ENCODE measurements at regions not wholly inside any gene's neighbourhood (a gene's known extent, or its start where the extent isn't known, plus 50 kb on each side); places are given as distances from the start of the nearest gene placed in this dataset.

DNA sequence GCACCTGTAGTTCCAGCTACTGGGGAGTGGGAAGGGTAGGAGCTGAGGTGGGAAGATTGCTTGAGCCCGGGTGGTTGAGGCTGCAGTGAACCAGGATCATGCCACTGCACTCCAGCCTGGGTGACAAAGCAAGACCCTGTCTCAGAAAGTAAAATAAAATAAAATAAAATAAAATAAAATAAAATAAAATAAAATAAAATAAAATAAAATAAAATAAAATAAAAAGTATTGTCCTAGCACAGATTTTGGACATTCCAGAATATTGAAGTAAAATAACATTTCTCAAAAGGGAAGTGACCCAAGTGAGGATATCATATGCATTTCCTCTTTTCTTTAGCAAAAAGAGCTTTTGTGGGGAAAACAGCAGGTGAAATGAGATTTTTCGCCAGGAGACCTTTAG is 83.5 kb downstream of the TMEM174 start:
- no peak for DNase-seq

- no peak for DNase-seq
Observed at GRCh38 chr5:73256012-73256411, 83.0 kb downstream of the TMEM174 start.

DNA sequence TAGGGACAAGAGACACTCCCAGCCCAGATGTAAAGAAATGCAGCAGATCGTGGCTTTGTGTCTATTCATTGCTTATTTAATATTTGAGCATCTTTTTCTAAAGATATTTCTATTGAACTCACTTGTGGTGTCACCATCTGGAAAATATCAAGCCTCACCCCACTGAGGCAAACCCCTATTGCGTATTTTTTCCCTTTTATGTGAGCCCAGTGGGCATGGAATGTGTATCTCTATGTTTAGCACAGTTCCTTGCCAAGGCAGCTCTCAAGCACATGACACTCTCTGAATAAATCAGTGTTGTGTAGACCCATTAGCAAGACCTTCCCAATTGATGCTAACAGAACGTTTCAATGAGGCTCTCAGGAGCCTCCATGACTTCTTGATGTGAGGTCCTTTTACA is 81.6 kb downstream of the TMEM174 start:
- DNase-seq: no peak

- no peak for DNase-seq
Observed at GRCh38 chr5:73253047-73253660, 80.2 kb downstream of the TMEM174 start.

- DNase-seq: no peak
Observed at GRCh38 chr5:73250645-73251044, 77.7 kb downstream of the TMEM174 start.

GRCh38 chr5:73242735-73243134 is 69.7 kb downstream of the TMEM174 start:
- DNase-seq: no peak

GRCh38 chr5:73238873-73239272 is 65.9 kb downstream of the TMEM174 start:
- no peak for DNase-seq

DNA sequence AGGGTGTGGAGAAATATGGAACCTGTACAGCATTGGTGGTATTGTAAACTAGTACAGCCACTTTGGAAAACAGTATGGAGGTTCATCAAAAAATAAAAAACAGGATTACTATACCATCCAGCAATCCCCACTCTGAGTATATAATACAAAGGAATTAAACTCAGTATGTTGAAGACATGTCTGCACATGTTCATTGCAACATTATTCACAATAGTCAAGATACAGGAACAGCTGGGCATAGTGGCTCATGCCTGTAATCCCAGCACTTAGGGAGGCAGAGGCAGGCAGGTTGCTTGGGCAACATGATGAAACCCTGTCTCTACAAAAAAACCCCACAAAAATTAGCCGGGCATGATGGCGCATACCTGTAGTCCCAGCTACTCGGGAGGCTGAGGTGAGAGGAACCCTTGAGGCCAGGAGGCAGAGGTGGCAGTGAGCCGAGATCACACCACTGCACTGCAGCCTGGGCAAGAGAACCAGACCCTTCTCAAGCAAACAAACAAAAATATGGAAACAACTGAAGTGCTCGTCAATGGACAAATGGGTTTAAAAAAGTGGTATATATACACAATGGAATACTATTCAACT is 63.6 kb downstream of the TMEM174 start:
- DNase-seq: no peak

DNA sequence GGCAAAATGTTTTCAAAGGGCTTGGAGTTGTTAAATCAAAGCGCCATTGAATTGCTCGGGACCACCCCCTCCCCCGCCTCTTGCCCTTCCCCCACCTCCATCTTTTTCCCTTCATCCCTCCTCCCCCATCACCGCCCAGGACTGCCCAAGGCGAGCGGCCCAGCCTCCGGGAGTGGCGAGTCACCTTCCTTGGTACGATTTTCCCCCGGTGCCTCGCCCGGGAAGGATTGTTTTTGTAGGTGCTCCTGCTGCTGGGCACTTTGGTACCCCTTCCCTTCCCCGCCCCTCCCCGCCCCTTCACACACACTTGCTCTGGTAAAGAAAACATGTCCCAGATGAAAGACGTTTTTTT is 61.2 kb downstream of the TMEM174 start:
- DNase-seq: no peak

DNA sequence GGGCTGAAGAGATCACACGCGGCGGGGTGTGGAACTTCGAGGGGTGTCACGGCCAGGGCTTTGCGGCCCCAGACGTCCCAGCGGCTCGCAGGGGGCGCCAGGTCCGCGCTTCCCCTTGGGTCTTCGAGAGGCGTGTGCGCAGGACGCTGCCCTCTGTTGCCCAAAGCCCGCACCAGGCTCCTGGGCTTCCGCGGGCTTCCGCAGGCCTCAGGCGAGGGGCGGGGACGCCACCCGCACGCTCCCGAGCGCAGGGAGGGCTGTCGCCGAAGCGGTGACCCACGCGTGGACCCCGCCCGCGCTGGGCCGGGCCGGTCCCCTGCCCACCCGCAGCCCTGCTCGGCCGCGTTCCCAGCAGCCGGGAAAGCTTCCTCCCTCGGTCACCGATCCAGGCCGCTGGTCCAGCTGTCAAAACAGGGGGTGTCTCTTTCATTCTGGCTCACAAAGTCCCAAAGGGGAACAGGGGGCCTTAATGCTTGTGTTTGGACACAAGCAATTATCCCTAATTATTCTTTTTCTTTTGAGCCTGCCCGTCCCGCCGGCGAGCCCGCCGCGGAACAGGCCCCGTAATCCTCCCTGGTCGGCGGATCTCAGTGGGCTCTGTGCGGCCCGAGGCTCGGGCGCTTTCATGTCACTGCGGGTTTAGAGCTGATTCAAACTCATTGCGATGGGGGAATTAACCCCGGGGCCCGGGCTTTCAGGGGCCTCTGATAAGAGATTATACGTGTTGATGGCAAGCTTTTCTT is 60.6 kb downstream of the TMEM174 start:
- DNase-seq: no peak

DNA sequence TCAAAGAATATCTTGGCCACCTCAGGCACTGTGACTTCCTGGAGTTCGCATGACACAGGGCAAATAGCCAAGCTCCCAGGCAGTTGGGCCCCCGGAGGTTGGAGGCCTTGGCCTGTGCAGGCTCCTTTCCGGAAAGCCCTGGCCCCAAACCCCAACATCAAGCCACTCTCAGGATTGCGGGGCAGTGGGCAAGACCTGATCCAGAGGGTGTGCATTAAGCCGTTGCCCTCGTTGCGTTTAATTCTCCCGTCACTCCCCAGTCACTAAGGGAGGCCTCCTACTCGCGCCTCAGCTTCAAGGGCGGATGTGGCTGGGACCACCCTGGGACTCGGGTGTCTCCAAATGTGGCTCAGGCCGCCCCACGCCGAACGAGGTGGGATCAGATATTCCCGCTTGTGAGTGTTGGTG is 60.1 kb downstream of the TMEM174 start:
- no peak for DNase-seq

DNA sequence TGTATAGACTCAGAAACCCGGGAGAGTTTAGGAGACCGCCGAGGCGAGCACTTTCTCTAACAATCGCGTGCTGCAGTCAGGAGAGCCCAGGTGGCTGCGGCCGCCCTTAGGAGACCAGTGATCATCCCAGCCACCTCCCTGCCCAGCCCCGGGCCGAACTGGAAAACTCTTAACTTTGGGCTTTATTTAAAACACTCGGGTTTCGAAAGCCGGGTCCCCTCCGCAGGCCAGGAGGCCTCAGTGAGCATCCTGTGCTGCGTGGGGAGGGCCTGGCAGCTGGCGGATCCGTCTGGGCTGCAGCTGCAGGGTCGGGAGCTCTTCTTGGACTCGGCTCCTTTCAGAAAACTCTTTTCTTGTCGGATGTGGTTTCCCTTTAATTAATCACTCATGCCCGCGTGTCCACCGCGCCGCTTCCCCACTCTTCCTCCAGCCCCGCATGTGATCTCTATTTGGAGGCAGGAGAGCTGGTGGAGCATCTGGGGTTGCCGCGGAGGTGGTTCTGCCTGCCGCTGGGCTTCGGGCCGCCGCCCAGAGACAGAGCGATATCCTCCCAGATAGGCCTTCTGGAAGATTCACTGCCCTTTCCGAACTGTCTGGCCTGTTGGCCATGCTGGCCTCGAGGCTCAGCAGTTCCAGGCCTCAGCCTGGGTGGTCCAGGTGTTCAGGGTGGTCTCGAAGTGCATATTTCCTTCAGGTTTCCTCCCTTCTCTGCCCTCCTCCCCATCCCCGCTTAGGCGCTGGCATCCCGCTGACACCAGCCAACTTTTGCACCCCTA is 59.5 kb downstream of the TMEM174 start:
- no peak for DNase-seq

GRCh38 chr5:73231246-73231778 is 58.3 kb downstream of the TMEM174 start:
- no peak for DNase-seq

DNA sequence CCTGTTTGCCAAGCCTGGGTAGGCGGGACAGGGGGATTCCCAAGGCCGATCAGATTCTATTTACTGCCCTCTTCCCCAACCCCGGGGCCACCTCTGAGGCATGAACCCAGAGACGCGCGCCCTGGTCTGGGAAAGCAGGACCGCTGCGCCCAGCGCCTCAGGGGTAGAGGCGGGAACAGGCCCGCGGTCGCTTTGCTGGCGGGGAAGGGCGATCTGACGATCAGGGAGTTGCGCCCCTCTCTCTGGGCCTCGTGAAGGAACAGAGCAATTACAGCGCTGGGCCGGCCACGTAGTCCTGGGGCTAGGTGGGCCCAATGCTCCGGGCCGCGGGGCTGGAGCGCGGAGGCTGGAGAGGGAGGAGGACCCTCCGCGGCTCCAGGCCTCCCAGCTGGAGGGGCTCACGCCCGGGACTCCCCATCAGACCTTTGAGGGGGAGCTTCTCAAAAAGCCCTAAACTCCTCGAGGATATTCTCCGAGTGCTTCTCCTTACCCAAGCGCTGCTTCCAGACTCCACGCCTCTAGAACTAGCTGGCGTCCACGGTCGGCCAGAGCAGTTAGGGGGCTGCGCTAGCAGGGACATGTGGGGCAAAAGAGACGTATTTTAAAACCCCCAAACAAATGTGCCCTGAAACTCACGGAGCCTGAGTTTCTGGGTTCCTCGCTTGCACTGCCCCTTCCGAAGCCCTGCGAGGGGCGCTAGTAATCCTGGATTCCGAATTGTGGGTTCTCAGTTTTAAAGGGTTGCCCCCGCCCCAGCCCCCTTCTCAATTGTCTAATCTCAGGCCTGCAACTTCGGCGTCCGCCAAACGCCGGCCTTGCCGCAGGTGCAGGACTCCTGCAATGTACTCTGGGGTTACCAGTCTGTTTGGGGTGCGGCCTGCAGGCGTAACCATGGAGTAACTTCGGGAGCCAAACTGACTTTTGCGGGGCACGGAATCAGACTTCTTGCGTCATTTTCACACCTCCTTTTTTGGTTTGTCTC is 57.6 kb downstream of the TMEM174 start:
- DNase-seq: no peak

GRCh38 chr5:73229271-73229670 is 56.3 kb downstream of the TMEM174 start:
- no peak for DNase-seq

GRCh38 chr5:73228052-73228451 is 55.1 kb downstream of the TMEM174 start:
- DNase-seq: no peak
